Retinal pigment epithelial cell (primary cell): ENCODE measurements at regions not wholly inside any gene's neighbourhood (a gene's known extent, or its start where the extent isn't known, plus 50 kb on each side); places are given as distances from the start of the nearest gene placed in this dataset.

Source experiments
- DNase-seq: peaks from one replicate; pipeline ENCODE4 v3.0.0-alpha.2; 2010; ENCODE audit warnings: low read depth
- H3K4me3 ChIP-seq: 2 replicates; pipeline ENCODE4 v1.5.1; 2011; ENCODE audit warnings: mild to moderate bottlenecking, low read length, control low read depth, moderate library complexity
- CTCF ChIP-seq: conservative IDR thresholded peaks from 2 replicates; pipeline ENCODE4 v1.5.1; 2011; ENCODE audit warnings: low read depth, low read length, control low read depth, inconsistent platforms

GRCh38 chr14:56524971-56525677 lies 54.5 kb upstream of the TMEM260 start:
- no peak for TF ChIP-seq CTCF
- no peak for DNase-seq
- no peak overlapping the region for H3K4me3 ChIP-seq

- no peak overlapping the region for H3K4me3 ChIP-seq
- TF ChIP-seq CTCF: no peak
- no peak for DNase-seq
These were observed 50.7 kb upstream of the TMEM260 start for GRCh38 chr14:56528927-56529326.
